Astrocyte of the spinal cord (primary cell): ENCODE measurements at regions not wholly inside any gene's neighbourhood (a gene's known extent, or its start where the extent isn't known, plus 50 kb on each side); places are given as distances from the start of the nearest gene placed in this dataset.
"Not testable (repeated sequence)": the region's sequence is repeated elsewhere in the genome, so short reads cannot be mapped to it uniquely, and the experiment has no call there.

ENCODE experiments used
- DNase-seq: peaks from one replicate; pipeline ENCODE4 v3.0.0; 2011; ENCODE audit warnings: low read depth, low spot score
- H3K4me3 ChIP-seq: 2 replicates; pipeline ENCODE4 v1.5.1; 2011; ENCODE audit warnings: low read depth, mild to moderate bottlenecking, low read length, moderate library complexity
- in situ Hi-C: cut with HindIII; loops from 2 replicates; pipeline ENCODE4 v1.10.0; 2017; ENCODE audit warnings: low sequenced_read_pairs
- TF ChIP-seq, protein P1 (sequence below): IDR thresholded peaks from 2 replicates; pipeline ENCODE4 v1.5.1; 2012; ENCODE audit warnings: low read depth, mild to moderate bottlenecking, low read length, inconsistent platforms

DNA sequence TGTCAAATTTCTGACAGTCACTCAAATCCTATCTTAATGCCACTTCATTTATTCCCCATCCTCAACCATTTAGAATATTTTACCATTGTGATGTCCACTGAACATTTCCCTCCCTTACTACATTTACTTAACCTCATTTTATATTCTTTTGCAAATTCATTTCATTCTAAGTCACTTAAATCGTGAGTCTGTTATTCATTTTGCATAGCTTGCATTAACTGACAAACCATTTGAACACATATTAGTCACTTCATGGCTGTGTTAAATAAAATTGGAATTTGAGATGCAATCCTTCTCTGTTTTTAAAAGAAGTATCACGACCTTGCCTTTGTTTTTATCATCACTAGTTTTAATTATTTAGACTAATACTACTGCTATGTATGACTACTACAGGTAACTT is 199.4 kb upstream of the COL11A1 start:
- TF ChIP-seq, protein P1, sequence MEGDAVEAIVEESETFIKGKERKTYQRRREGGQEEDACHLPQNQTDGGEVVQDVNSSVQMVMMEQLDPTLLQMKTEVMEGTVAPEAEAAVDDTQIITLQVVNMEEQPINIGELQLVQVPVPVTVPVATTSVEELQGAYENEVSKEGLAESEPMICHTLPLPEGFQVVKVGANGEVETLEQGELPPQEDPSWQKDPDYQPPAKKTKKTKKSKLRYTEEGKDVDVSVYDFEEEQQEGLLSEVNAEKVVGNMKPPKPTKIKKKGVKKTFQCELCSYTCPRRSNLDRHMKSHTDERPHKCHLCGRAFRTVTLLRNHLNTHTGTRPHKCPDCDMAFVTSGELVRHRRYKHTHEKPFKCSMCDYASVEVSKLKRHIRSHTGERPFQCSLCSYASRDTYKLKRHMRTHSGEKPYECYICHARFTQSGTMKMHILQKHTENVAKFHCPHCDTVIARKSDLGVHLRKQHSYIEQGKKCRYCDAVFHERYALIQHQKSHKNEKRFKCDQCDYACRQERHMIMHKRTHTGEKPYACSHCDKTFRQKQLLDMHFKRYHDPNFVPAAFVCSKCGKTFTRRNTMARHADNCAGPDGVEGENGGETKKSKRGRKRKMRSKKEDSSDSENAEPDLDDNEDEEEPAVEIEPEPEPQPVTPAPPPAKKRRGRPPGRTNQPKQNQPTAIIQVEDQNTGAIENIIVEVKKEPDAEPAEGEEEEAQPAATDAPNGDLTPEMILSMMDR = no peak
- DNase-seq = no peak
- H3K4me3 ChIP-seq = no peak overlapping the region
- in situ Hi-C loops = no loop called here

DNA sequence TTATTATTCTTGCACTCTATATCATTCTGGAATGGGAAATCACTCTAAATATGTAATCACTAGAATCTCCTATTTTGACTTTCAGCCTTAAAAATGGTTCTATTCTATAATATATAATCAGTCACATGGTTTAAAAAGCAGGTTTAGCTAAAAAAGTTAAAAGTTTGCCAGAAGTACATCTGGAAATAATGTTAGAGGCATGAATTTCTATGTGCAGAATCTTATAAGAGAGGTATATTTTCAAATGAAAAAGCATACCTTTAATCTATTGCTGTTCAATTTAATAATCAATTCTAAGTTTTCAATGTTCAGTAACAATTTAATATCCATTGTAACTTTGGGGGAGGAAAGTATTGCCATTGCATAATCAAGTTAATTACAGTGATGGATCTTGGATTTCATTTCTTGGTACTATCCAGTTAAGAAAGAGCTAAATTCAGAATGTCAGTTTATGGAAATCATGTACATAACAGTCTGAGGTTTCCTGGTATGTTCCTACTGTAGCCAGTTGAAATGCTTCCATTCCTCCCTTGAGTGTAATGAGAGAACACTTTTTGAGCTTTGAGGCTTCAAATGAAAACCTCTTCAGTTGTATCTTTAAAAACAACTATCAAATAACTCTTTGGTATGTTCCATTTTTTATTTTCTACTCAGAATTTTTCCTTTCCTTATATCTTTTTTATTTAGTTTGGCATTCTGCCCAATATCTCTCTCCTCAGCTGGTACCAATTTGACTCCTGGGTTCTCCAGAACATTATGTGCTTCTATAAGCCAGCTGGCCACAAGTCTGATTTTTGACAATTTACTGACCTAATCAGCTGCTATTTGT is 175.7 kb upstream of the COL11A1 start:
- DNase-seq = peak; percentile 75
- in situ Hi-C loops = no loop called here
- TF ChIP-seq, protein P1 = no peak
- H3K4me3 ChIP-seq = no peak overlapping the region

DNA sequence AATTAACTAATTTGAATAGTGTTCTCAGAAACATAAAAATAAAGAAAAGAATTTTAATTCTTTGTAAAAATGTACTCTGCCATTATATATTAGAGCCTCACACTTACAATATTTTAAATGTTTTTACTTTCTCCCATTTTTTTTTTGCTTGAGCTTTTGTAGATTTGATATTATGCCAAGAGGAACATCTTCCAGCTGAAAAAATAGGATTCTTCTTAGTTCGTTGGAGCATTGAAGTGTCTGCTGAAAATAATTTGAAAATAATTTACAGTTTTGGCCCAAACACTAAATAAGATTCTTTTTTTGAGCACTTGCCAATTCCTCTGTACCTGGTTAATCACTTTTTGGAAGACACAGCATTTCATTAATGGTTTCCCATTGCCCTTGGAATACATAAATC is 175.0 kb upstream of the COL11A1 start:
- H3K4me3 ChIP-seq = no peak overlapping the region
- TF ChIP-seq, protein P1 = no peak
- in situ Hi-C loops = no loop called here
- no peak for DNase-seq

DNA sequence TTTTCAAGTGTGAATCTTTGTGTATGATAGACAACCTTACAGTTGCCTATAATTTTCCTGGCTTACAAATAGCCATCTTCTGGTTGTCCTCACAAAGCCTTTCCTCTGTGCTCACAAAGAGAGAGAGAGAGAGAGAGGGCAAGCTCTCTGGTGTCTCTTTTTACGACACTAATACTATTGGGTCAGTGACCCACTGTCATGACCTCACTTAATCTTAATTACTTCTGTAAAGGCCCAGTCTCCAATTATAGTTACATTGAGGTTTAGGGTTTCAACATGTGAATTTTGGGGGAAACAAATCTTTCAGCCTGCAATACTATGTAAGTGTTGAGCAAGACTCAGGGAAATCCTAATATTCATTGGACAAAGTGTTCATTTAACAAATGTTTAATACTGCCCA is 167.4 kb upstream of the COL11A1 start:
- DNase-seq = no peak
- TF ChIP-seq, protein P1 = no peak
- in situ Hi-C loops = no loop called here
- H3K4me3 ChIP-seq = no peak overlapping the region

DNA sequence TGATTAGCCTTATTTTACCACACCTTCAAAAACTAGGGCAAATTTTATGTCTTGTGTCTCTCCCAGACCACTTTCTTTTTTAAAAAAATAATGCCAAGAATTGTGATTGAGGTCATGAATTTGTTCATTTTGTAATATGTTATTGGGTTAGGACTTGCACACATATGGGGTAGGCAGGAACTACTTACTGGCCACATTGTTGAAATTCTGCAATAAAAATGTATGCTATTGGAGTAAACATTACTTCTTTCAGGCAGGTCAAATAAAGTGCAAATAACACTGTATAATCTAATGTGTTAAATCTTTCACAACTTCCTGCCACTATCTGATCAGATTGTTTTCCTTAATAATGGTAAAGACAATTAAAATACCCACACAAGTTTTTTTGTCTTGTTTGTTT is 166.6 kb upstream of the COL11A1 start:
- in situ Hi-C loops = no loop called here
- TF ChIP-seq, protein P1 = no peak
- H3K4me3 ChIP-seq = no peak overlapping the region
- peak; percentile 27 for DNase-seq

DNA sequence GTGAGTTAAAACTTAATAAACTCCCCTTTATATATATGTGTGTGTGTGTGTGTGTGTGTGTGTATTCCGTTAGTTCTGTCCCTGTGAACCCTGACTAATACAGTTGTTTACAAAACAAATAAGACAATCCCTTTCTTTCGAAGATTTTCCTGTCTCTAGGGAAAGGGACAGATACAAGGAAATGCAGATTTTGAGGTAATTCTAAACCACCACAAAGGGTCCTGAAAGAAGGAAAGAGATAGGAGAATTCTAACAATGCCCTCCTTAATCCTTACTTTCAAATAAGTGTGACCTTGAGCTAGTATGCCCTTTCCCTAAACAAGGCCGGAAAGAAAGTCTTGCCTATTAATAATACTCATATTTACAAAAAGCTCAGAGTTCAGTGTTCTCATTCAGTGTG is 164.8 kb upstream of the COL11A1 start:
- no peak overlapping the region for H3K4me3 ChIP-seq
- no peak for DNase-seq
- in situ Hi-C loops = no loop called here
- TF ChIP-seq, protein P1 = no peak

DNA sequence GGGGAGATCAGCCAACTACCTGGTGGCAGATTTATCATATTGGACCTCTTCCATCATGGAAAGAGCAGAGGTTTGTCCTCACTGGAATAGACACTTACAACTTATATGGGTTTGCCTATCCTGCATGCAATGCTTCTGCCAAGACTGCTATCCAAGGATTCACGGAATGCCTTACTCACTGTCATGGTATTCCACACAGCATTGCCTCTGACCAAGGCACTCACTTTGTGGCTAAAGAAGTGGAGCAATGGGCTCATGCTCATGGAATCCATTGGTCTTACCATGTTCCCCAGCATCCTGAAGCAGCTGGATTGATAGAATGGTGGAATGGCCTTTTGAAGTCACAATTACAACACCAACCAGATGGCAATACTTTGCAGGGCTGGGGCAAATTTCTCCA is 163.1 kb upstream of the COL11A1 start:
- in situ Hi-C loops, H3K4me3 ChIP-seq: not testable (repeated sequence)
- DNase-seq = peak; percentile 77
